RPMI7951 (cell line): ENCODE measurements at regions not wholly inside any gene's neighbourhood (a gene's known extent, or its start where the extent isn't known, plus 50 kb on each side); places are given as distances from the start of the nearest gene placed in this dataset.
"Not testable (repeated sequence)": the region's sequence is repeated elsewhere in the genome, so short reads cannot be mapped to it uniquely, and the experiment has no call there.

ENCODE experiments used
- DNase-seq: peaks from one replicate; pipeline ENCODE4 v3.0.0-alpha.2; 2012; ENCODE audit warnings: low read depth

- no peak for DNase-seq
Measured at GRCh38 chr7:153941061-153941460, 111.1 kb upstream of the DPP6 start.

- no peak for DNase-seq
Measured at GRCh38 chr7:153942036-153942435, 110.2 kb upstream of the DPP6 start.

DNA sequence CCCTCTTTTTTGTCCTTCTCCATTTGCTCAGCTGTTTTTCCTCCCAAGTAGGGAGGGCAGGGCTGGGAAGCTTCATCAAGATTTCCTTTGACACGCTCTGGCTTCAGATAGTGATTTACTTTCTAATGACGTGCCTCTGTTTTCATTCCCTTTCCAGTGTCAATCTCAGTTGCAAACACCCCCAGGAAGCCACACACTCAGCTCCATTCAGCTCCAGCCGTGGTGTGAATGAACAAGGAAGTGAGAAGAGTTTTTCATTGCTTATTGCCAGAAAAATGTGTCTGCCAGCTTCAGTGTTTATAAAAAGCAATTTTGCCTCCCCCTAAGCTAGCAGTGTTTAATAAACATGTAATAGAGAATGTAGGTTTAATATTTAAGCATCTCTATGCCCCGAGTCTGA lies 108.7 kb upstream of the DPP6 start:
- DNase-seq = no peak

- no peak for DNase-seq
Measured at GRCh38 chr7:153943861-153944260, 108.3 kb upstream of the DPP6 start.

- DNase-seq = no peak
Measured at GRCh38 chr7:153948060-153948459, 104.1 kb upstream of the DPP6 start.

DNA sequence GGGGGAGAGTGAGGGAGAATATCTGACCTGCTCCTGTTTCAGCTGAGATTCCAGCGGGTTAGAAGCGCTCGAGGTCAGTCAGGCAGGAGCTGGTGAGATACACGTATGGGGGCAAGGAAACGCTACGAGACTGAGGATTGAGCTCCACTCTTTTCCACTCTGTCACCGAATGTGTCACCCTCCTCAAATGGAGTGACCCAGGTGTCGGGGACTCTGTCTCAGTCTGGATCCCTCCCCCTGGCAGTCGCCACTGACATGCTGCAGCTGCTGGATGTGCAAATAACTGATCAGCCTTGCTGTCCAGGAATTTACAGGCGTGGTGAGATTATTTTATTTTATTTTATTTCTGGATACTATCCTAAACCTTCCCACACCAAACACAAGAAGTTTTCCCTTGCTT lies 100.9 kb upstream of the DPP6 start:
- no peak for DNase-seq

GRCh38 chr7:153954477-153954876 lies 97.7 kb upstream of the DPP6 start:
- DNase-seq = no peak

DNA sequence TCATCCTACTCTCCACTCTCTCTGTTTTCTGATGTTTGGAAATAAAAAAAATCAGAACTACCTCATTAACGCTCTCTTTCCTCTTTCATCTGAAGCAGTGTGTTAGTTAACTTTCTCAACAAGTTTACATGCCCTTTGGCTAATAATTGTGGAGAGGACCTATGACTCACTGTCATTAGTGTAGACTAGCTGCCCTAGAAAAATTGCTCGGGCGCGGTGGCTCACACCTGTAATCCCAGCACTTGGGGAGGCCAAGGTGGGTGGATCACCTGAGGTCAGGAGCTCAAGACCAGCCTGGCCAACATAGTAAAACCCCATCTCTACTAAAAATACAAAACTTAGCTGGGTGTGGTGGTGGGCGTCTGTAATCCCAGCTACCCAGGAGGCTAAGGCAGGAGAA lies 94.5 kb upstream of the DPP6 start:
- DNase-seq = not testable (repeated sequence)

DNA sequence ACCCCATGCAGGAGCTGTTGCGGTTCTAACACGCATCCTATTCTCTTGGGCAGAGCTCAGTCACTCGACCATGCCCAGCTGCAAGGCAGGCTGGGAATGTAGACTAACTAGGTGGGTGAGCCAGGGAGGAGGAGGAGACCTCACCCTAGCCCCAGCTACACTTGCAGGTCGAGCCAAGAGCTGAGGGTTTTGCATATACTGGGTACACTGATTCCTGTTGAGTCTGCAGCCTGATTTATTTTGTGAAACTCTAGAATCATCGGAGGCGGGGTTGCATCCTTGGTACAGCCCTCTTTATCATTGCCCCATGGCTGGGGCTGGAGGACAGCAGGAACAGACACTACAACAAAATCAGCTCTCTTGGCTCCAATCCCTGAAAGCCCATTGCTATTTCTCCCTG lies 93.8 kb upstream of the DPP6 start:
- not testable (repeated sequence) for DNase-seq

DNA sequence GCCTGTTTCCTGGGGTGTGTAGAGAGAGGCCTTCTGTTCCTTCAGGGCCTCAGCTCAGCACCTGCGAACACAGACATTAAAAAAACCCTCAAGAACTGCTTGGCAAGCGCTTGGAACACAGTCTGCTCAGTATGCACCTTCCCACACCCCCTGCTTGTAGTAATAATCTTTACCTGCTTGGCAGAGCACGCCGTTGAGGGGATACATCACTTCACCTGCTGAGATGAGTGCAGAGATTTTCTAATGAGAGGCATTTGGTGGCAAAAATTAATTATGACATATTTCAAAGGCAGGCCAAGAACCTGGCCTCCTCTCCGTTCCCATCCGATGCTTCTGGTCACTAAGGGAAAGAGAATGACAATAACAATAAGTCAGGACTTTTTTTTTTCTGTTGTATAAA lies 93.4 kb upstream of the DPP6 start:
- not testable (repeated sequence) for DNase-seq

GRCh38 chr7:153964481-153965112 lies 87.6 kb upstream of the DPP6 start:
- not testable (repeated sequence) for DNase-seq

- DNase-seq = not testable (repeated sequence)
Measured at GRCh38 chr7:153969016-153969415, 83.2 kb upstream of the DPP6 start.

GRCh38 chr7:153974603-153975002 lies 77.6 kb upstream of the DPP6 start:
- not testable (repeated sequence) for DNase-seq

DNA sequence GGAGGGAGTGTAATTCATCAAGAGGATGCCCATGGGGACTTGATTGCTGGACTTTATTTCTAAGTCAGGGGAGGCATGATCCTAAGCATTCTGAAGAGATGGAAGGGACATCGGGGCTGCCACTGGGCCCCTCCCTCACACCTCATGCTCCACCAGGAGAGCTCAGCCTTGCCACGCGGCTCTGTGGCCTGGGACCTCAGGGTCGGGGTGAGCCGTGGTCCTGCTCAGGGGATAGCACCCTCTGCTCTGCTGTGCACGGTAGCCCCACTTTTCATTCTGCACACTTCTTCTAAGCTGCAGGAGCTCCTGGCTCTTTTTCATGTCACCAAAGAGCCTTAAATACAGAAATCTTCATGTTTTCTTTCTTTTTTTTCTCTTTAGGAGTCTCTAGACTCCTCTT lies 75.5 kb upstream of the DPP6 start:
- DNase-seq = not testable (repeated sequence)

DNA sequence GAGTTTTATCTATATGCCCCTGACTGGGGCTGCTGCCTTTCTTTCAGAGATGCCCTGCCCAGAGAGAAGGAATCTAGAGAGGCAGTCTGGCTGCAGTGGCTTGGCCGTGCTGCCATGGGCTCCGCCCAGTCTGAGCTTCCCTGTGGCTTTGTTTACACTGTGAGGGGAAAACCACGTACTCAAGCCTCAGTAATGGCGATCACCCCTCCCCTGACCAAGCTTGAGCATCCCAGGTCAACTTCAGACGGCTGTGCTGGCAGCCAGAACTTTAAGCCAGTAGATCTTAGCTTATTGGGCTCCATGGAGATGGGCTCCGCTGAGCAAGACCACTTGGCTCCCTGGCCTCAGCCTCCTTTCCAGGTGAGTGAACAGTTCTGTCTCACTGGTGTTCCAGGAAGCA lies 69.0 kb upstream of the DPP6 start:
- not testable (repeated sequence) for DNase-seq

DNA sequence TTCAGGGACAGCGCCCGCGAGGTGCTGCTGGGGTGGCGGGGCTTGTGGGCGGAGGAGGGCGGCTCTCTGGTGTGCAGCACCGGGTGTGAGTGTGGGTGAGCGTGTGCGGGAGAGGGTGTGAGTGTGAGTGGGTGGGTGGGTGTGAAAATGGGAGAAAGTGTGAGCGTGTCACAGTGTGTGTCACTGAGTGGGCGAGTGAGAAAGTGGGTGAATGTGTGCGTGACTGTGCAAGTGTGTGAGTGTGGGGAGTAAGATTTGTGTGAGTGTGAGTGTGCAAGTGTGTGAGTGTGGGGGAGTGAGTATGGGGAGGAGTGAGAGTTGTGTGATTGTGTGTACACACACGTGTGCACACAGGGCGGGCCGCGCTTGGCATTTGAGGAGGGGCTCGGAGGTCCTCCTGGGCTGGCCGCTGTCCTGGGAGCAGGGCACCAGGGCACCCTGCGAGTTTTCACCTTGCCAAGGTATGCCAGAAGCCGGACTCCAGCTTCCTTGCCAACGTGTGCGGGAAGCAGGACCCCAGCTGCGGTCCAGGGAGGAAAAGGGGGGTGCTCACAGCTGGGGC lies 63.1 kb upstream of the DPP6 start:
- DNase-seq = not testable (repeated sequence)

- DNase-seq = not testable (repeated sequence)
Measured at GRCh38 chr7:153989742-153990425, 62.3 kb upstream of the DPP6 start.

DNA sequence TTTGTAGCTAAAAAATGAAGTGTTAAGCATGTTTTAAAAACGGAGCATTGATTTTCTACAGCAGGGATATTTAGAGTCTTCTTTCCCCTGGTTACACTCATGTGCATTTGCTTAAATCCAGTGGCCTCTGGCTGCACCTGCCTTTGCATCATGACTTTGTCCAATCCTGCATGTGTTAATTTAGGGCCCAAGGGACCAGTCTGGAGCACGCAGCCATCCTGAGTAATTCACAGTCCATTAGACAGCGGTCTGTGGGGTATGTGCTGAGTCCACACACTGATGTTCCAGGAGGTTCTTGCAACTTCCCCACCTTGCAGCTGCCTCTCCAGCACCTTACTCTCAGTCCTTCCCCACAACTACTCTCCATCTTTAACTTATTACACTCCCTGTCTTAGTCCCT lies 60.7 kb upstream of the DPP6 start:
- DNase-seq = not testable (repeated sequence)

GRCh38 chr7:153993402-153993801 lies 58.8 kb upstream of the DPP6 start:
- not testable (repeated sequence) for DNase-seq

GRCh38 chr7:153998896-153999295 lies 53.3 kb upstream of the DPP6 start:
- DNase-seq = not testable (repeated sequence)
